ENCODE measurements at regions not wholly inside any gene's neighbourhood (a gene's known extent, or its start where the extent isn't known, plus 50 kb on each side); places are given as distances from the start of the nearest gene placed in this dataset.
"Not testable (repeated sequence)": the region's sequence is repeated elsewhere in the genome, so short reads cannot be mapped to it uniquely, and the experiment has no call there.

DNA sequence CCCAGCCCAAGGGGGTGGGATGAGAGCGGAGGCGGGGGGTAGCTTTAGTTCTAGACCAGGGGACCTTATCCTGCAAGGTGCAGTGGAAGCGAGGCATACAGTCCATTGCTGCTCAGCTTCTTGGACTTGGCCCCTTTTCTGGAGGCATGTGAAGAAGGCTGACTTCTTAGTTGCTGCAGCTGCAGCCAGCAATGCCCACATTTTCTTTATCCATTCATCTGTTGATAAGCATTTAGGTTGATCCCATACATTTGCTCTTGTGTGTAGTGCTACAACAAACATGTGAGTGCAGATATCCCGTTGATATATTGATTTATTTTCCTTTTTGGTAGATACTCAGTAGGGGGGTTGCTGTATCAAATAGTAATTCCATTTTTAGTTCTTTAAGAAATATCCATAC, 461.2 kb upstream of the IMPG1 start:
- no peak for DNase-seq (ENCODE audit: low read depth)

DNA sequence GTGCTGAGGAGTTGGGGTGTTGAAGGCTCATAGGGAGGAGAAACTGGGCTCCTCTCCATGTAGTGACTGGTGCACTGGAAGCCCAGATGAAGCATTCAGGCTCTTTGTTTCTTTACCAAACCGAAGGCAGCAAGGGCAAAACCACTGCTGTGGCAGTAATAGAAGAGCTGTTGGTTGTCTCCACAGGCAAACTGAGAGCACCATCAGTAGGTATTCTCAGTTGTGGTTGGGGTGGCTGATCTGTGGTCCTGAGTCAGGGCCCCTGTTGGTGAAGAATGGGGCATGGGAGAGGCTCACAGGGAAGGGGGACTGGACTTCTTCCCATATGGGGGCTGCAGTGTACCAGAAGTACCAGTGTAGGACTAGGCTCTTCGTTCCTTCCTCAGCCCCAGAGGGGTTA, 460.2 kb upstream of the IMPG1 start:
- no peak for DNase-seq (ENCODE audit: low read depth)

DNA sequence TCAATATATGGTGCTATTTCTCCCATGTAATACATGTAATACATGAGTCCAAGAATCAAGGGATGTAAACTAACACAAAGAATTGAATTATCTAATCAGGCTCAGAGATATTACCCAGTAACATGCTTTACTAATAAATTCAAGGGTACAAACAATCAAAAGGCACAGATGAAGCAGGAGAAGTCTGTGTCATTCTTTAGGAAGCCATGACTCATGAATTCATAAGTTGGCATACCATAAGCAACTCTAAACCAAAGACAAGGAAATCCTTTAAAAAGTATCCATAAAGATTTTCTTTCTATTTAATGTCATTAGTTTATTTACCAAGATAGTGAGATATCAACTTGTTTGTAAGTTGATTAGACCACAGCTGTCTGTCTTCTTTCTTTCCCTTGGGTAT, 446.0 kb upstream of the IMPG1 start:
- peak; percentile 10 for DNase-seq (ENCODE audit: low read depth)

DNA sequence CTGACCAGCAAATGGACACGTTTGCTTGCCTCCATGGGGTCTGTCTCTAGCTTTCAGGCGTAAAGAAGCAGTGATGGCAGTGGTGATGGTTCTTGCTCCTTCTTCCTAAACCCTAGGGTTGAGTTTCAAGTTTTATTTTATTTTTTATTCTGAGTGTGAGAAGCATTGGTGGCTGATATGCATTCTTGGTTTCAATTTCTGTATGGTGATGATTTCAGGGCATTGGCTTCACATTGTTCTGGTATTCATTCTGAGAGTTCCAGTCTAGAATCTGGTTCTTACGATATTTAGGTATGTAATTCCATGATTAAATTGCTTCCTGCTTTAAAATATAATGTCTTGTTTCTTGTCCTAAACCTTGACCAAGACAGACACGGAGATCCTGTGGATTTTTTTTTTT, 444.5 kb upstream of the IMPG1 start:
- no peak for DNase-seq (ENCODE audit: low read depth)

DNA sequence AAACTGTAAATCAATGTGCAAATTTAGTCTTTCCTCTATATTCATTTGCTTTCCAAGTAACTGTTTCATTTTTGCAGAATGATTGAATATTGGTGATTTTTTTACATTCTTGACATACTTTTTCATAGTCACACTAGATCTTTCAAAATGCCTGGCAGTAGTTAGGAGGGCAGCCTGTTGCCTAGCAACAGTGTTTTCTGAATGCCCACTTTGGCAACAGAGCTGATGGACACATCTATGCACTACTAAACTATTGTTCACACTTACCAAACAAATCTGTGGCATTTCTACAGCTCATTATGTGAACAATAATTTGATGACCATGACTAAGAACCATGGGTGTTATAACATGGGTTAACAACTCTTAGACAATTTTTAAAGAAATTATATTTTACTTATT, 438.0 kb upstream of the IMPG1 start:
- no peak for DNase-seq (ENCODE audit: low read depth)

DNA sequence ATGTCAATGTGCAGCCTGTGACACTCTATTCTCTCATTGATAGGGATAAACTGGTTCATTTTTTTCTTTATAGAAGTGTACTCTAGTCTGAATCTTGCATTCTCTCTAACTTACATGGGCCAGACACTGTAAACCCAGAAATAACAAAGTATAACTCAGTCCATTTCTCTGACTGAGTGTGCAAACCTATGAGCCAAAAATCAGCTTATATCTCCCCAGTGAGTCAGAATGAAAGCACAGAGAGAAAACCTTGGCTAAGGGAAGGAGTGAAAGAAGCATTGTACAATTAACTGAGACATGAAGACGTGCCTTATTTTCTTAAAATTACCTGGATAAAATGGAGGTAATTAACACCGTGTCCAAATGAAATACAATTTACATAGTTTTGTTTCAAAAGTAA, 436.9 kb upstream of the IMPG1 start:
- no peak for DNase-seq (ENCODE audit: low read depth)

DNA sequence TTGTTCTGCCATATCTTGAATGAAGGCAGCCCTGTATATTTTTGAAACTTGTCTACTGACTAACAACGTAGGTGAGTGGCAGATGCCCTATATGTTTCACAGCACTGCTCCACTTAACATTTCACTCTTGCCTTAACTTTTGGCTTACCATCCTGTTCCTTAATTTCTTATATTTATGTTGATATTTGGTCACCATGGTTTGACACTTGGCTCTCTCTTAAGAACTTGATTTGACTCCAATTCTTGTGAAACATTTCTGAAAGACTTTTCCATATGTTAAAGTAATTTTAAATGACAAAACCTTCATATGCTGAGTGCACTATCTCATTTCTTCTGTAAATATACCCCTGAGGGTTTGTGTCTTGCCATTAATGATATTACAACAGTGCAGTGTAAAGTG, 434.3 kb upstream of the IMPG1 start:
- DNase-seq (ENCODE audit: low read depth): no peak

DNA sequence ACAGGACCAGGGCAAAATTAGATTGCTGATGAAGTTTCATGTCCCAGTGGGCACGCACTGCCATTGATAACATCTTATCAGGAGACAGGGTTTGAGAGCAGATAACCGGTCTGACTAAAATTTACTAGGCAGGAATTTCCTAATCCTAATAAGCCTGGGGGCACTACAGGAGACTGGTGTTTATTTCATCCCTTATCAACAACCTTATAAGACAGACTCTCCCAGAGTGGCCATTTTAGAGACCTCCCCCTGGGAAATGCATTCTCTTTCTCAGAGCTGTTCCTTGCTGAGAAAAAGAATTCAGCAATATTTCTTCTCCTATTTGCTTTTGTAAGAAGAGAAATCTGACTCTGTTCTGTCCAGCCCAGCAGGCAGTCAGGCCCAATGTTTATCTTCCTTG, 423.4 kb upstream of the IMPG1 start:
- no peak for DNase-seq (ENCODE audit: low read depth)

DNA sequence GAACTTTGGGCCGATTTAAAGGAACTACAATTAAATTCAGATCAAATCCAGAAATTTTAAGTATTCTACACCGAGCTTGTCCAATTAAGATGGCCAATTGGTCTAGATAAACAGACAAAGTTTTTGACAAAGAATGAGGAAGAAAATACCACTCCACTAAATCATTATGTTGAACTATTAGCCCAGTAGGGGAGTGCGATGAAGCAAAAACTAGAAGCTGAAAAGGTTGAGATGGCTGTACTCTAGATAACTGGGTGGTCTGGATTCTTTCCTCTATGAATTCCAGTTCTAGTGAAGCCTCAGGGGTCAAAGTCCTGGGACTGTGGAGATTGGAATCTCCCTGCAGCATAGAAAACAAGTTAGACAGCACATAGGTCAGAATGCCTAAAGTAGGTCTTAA, 418.9 kb upstream of the IMPG1 start:
- not testable (repeated sequence) for DNase-seq (ENCODE audit: low read depth)

DNA sequence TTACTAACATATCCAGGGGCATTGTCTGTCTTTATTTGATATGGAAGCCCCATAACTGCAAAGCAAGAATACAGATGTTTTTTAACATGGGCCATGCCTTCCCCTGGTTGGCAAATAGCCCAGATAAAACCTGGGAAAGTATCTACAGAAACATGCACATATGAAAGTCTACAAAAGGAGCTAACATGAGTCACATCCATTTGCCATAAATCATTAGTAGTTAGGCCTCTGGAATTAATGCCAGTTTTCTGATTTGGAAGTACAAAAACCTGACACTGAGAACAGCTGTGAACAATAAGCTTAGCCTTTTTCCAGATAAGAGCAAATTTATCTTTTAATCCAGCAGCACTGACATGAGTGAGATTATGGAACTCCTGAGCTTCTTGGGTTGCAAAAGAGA, 418.0 kb upstream of the IMPG1 start:
- peak; percentile 15 for DNase-seq (ENCODE audit: low read depth)

DNA sequence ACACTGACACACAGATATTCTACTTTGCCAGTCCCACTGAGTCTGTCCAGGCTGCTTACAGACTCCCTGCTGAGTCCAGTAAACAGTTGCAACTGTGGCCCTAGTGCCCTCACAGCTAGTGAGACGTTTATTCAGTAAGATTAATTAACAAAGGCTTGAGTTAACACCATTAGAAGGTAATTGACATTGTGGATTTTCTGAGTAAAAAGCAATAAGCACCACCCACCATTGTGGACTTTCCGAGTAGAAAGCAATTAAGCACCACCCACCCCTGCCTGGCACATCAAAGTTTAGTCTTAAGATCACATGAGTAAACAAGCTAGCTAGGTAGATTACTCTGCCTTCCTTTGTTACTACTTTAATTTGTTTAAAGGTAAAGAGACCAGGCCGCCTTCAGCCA, 408.6 kb upstream of the IMPG1 start:
- DNase-seq (ENCODE audit: low read depth): no peak

DNA sequence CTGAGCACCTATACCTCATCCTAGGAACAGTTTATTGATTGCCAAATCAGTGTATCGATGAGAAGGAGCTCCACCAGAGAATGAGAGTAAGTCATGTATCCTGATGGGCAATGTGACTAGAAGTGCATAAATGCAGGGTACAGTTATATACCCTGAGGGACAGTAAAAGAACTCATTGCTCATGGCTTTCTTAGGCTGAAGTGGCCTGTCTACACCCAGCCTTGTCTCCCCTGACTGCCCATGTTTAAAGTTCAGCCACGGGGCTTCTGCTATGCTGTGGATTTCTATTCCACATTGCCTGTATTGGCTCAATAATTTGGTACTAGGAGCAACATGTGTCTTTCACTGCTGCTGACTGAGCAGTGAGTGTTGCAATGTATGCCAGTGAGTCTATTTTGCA, 400.4 kb upstream of the IMPG1 start:
- no peak for DNase-seq (ENCODE audit: low read depth)

DNA sequence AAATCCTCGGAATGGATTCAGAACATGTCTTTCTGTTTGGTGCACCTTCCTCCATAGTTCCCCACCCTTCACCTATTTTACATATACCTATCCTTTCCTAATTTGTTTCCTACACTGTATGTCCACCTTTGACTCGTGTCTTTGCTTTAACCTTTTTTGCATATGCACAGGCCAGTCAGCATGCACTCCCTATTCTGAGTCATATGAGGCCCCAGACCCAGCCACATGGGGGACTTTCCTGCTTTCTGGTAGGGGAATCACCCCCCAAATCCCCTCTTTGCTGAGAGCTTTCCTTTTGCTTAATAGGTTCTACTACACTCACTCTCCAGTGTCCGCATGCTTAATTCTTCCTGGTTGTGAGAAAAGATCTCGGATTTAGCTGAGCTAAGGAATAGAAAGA, 393.8 kb upstream of the IMPG1 start:
- DNase-seq (ENCODE audit: low read depth): no peak

DNA sequence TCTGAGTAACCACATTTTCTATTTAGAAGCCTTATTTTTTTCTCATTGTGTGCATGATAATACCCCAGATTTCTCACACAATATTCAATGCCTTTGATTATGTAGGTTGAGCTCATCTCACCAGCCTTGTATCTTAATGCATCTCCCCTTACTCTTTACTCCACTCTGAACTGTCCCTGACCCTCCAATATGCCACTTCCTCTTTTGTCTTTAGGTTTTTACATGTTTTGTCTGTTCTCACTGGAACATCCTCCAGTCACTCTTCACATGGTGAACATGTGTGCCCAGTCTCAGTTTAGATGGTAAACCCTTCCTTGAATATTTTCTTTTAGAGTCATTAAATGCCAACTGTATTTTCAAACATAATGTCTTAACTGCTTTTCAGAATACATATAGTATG, 392.9 kb upstream of the IMPG1 start:
- DNase-seq (ENCODE audit: low read depth): no peak

DNA sequence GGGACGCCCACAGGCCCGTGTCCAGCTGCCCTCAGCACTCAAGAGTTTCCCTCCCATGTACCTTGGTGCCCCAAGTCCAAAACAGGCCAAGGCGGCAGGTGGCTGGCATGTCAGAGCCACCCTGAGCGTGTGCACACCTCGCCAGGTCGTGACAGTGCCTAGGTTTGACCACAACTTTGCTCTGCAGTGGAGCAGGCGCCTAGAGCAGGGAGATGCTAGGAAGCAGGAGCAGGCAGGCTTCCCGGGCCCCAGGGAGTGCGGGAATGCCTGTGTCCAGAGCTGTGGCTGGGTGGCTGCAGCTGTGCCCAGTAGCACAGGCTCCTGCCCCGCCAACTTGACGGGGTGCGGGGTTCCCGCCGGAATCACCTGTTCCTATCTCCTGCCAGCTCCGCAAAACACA, 380.8 kb upstream of the IMPG1 start:
- DNase-seq (ENCODE audit: low read depth): no peak

DNA sequence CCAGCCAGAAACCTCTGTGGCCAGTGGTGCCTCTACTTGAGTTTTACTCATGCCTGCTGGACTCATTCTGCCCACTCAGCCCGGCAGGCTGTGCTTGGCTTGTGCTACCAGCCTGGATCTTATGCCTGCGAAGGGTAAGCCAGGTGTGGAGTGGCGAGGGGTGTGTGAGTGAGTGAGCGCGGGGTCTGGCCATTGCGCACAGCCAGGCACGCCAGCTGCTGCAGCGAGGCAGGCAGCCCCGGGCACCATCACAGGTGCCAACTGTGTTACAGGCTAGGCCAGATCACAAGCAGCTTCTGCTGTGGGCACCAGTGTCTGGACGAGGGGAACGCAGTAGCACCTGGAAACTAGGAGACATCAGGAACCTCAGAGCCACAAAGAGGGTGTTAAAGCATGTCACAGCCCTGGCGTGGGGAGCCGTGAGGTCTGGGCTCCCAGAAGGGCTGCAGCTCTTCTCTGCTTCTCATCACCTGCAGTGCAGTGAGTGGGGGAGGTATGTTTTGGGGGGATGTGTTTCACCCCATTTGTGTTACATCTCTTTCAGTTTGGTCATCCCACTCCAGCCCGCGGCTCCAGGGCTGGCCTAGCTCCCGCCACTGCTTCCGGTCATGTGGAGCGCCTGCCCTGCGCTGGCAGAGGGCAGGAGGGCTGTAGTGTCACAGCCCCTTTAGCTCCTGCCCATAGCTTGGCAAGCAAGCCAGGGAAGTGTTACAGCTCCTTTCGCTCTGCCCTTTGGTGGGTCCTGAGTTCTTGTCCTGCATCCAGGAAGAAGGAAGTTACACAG, 379.7 kb upstream of the IMPG1 start:
- DNase-seq (ENCODE audit: low read depth): no peak

DNA sequence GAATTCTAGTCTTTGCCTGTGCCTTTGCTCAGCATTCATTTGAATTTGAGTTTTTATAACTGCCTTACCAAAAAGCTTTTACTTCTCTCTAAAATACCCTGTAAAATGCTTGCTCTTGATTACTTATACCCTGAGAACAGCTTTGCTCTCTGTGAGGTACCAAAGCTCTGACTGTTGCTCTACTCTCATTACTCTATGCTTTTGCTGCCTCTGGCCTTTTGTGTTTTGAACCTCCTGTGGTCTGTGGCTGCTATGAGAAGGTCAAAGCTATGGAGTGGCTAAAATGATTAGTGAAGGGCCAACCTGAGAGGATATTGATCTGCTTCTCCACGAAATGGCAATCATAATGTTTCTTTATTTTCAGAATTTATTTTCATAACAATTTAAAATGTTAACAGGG, 375.6 kb upstream of the IMPG1 start:
- DNase-seq (ENCODE audit: low read depth): no peak

DNA sequence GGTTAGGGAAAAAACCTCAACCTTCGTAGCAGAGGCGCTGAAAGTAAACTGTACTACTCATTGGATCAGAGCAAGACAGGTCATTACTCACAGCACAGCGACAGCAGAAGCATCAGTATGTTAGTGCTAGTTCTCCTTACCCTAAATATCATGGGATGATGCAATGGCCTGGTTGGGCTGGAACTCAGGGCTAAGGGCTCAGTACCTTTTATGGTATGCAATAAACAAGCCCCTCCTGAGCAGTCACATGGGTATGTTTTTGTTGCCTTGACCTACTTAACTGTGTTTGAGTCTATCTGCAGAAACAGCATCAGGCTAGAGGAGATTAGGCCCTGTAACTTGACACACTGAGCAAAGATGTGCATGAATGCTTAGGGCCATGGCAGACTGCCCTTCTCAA, 369.4 kb upstream of the IMPG1 start:
- DNase-seq (ENCODE audit: low read depth): no peak

DNA sequence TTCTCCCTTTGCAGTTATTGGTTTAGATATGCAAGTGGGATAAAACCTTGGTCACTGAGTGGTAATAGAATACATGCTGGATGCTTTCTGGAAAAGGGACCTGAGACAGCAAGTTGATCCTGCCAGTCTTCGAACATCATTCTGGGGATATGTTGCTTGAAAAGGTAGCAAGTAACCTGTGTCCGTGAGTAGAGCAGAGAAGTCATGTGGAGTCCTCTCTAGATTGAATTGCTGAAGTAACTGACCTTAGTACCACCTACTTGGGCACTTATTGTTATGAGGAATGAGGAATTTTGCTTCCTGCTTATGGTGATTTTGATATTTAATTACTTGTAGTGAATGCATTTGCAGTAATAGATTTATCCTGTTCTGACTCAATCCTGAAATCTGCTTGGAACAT, 367.3 kb upstream of the IMPG1 start:
- DNase-seq (ENCODE audit: low read depth): no peak

DNA sequence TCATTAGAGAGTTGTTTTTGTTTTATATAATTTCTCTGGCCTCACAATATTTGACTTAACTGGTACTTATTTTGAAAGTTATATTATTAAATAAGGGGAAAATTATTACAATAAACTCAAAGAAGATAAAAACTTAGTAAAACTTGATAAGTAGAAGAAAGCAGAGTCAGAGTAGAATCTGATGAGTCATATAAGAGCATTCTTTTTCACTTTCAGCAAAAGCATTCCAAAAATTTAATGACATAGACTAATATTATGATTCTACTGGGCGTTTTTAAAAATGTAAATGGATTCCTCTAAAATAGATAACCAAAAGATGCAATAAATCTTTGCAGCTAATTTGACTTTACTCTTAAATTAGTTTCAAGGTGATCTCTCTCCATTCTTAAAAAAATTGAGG, 366.3 kb upstream of the IMPG1 start:
- no peak for DNase-seq (ENCODE audit: low read depth)

DNA sequence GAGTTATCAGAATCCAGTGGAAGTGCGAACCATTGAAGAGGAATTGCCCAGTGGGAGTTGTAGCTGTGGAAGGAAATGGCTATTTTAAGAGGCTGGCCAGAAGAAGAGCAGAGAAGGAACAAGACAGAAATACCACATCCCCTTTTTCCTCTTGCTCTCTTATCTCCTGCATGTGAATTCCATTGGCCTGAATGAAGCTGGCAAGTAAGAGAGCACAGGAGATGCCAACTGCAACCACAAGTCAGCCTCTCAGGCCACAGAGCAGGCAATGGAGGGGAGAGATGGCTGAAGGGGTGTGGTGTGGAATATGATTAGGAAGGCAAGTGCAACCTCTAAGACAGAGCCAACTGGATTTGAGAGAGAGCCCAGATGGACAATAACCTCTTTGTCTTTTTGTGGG, 362.7 kb upstream of the IMPG1 start:
- no peak for DNase-seq (ENCODE audit: low read depth)

DNA sequence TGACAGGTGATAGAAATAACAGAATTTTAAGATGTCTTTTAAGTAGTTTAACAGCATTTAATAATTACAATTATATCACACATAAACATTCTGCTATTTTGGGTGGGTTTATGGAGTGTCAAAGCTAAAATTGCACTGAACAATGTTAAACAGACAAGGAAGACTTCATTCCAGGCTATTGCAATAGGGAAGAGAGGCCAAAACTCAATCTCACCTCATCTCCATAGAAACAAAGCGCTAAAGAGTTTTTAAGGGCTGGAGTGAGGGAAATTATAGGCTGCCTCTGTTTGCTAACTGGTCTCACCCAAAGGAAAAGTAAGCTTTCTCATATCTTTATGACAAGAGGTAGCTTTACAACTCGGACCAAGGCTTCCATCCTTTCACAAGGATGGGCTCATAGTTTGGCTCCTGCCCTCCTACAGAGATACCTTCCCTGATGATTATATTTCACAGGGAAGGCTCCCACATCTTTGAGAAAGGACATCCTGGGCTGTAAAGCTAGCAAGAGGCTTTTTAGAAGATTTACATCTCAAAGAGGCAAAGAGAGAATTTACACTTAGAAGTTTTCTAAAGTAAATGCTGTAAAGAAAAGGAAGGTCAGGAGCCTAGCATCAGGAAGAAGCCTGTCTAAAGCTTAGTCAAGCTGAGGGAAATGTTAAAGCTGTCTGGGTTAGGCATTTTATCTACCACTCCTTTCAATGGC, 350.2 kb upstream of the IMPG1 start:
- DNase-seq (ENCODE audit: low read depth): no peak

DNA sequence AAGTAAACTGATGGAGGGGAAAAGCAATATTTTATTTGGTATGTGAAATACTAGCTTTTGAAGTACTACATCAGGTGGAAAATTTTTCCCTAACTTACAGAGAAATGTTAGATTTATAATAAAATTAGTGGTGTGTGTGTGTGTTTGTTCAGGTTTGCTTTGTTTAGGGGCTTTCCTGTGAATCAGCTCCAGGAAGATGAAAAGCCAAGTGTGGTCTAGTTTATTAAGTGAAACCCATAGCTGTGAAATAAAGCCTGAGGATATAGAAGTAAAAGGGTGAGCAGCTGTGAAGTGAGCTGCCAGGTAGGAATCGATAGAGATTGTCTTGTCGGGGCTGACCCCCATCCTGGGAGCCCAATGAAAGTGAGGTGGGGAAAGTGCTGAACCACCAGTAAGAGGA, 347.6 kb upstream of the IMPG1 start:
- no peak for DNase-seq (ENCODE audit: low read depth)

All from HS-5 (cell line).